MM.1S (cell line): ENCODE measurements at regions not wholly inside any gene's neighbourhood (a gene's known extent, or its start where the extent isn't known, plus 50 kb on each side); places are given as distances from the start of the nearest gene placed in this dataset.

ENCODE experiments used
- DNase-seq: peaks from one replicate; pipeline ENCODE4 v3.0.0-alpha.2; 2015
- H2AFZ ChIP-seq: fragments of 300-600 bp; sonication (generic); 2 replicates; pipeline ENCODE4 v1.6.0; 2016; ENCODE audit warnings: antibody characterized with exemption, low read length
- H3F3A ChIP-seq: fragments of 300-600 bp; sonication (generic); 2 replicates; pipeline ENCODE4 v1.6.1; 2016; ENCODE audit warnings: mild to moderate bottlenecking, antibody characterized with exemption, low read length, moderate library complexity, mixed read lengths; ENCODE audit not compliant: insufficient read depth
- H3K27ac ChIP-seq: fragments of 300-600 bp; sonication (generic); 2 replicates; pipeline ENCODE4 v1.5.1; 2016; ENCODE audit warnings: mild to moderate bottlenecking, low read length
- H3K27me3 ChIP-seq: fragments of 300-600 bp; sonication (generic); replicated peaks from 2 replicates; pipeline ENCODE4 v1.6.0; 2016; ENCODE audit warnings: low read length; ENCODE audit not compliant: insufficient read depth
- H3K36me3 ChIP-seq: fragments of 300-600 bp; sonication (generic); replicated peaks from 2 replicates; pipeline ENCODE4 v1.6.1; 2016; ENCODE audit warnings: mild to moderate bottlenecking, low read length, mixed read lengths; ENCODE audit not compliant: insufficient read depth
- H3K4me1 ChIP-seq: fragments of 300-600 bp; sonication (generic); 2 replicates; pipeline ENCODE4 v1.6.1; 2016; ENCODE audit warnings: low read length, mixed read lengths
- H3K4me2 ChIP-seq: fragments of 300-600 bp; sonication (generic); 2 replicates; pipeline ENCODE4 v1.6.0; 2016; ENCODE audit warnings: low read depth, low read length
- H3K4me3 ChIP-seq: fragments of 300-600 bp; sonication (generic); 2 replicates; pipeline ENCODE4 v1.5.1; 2016; ENCODE audit warnings: low read length, mixed read lengths
- H3K79me2 ChIP-seq: fragments of 300-600 bp; sonication (generic); 2 replicates; pipeline ENCODE4 v1.6.1; 2016; ENCODE audit warnings: mixed run types, low read length, mixed read lengths
- H3K9ac ChIP-seq: fragments of 300-600 bp; sonication (generic); 2 replicates; pipeline ENCODE4 v1.6.1; 2016; ENCODE audit warnings: low read length, mixed read lengths
- H3K9me2 ChIP-seq: fragments of 300-600 bp; sonication (generic); replicated peaks from 2 replicates; pipeline ENCODE4 v1.6.1; 2016; ENCODE audit warnings: mild to moderate bottlenecking, low read length, mixed read lengths; ENCODE audit not compliant: insufficient read depth
- H3K9me3 ChIP-seq: fragments of 300-600 bp; sonication (generic); replicated peaks from 2 replicates; pipeline ENCODE4 v1.6.1; 2016; ENCODE audit warnings: mild to moderate bottlenecking, low read length, mixed read lengths; ENCODE audit not compliant: insufficient read depth
- H4K20me1 ChIP-seq: fragments of 300-600 bp; sonication (generic); 2 replicates; pipeline ENCODE4 v1.6.1; 2016; ENCODE audit warnings: mild to moderate bottlenecking, low read length, moderate library complexity, mixed read lengths; ENCODE audit not compliant: insufficient read depth
- EZH2 ChIP-seq: fragments of 300-600 bp; sonication (generic); optimal IDR thresholded peaks from 2 replicates; pipeline ENCODE3; 2017; ENCODE audit warnings: low read depth, mild to moderate bottlenecking, antibody characterized with exemption, low read length, mixed read lengths
- EZH2phosphoT487 ChIP-seq: fragments of 300-600 bp; sonication (generic); IDR thresholded peaks from 2 replicates; pipeline ENCODE4 v1.6.1; 2018; ENCODE audit warnings: antibody characterized with exemption, low read length
- TF ChIP-seq, protein P1 (sequence below): fragments of 300-600 bp; sonication (generic); IDR thresholded peaks from 2 replicates; pipeline ENCODE4 v1.5.1; 2016; ENCODE audit warnings: antibody characterized with exemption, low read length, mixed read lengths

DNA sequence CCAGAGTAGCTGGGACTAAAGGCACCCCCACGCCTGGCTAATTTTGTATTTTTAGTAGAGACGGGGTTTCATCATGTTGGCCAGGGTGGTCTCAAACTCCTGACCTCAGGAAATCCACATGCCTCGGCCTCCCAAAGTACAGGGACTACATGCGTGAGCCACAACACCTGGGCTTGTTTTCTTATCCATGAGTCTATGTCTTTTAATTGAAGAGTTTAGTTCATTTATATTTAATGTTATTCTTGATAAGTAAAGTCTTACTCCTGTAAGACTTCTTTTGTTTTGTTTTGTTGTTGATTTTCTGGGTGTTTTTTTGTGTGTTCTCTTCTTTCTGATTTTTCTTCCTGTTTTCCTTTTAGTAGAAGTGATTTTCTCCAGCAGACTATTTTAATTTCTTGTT is 621.0 kb downstream of the LTN1 start:
- no peaks in the 10 kb centered on the region for H3K9me3 ChIP-seq
- DNase-seq, result no peak
- H3K4me3 ChIP-seq, result no peak overlapping the region
- H3K4me1 ChIP-seq, result no peaks in the 10 kb centered on the region
- no peak overlapping the region for H2AFZ ChIP-seq
- H3K79me2 ChIP-seq, result no peaks in the 10 kb centered on the region
- TF ChIP-seq, protein P1, sequence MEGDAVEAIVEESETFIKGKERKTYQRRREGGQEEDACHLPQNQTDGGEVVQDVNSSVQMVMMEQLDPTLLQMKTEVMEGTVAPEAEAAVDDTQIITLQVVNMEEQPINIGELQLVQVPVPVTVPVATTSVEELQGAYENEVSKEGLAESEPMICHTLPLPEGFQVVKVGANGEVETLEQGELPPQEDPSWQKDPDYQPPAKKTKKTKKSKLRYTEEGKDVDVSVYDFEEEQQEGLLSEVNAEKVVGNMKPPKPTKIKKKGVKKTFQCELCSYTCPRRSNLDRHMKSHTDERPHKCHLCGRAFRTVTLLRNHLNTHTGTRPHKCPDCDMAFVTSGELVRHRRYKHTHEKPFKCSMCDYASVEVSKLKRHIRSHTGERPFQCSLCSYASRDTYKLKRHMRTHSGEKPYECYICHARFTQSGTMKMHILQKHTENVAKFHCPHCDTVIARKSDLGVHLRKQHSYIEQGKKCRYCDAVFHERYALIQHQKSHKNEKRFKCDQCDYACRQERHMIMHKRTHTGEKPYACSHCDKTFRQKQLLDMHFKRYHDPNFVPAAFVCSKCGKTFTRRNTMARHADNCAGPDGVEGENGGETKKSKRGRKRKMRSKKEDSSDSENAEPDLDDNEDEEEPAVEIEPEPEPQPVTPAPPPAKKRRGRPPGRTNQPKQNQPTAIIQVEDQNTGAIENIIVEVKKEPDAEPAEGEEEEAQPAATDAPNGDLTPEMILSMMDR, result no peak
- TF ChIP-seq EZH2phosphoT487 (no peak), EZH2 (no peak)
- no peak overlapping the region for H3K4me2 ChIP-seq
- no peaks in the 10 kb centered on the region for H3K9me2 ChIP-seq
- no peaks in the 10 kb centered on the region for H3K27me3 ChIP-seq
- H3K9ac ChIP-seq, result no peak overlapping the region
- H3K27ac ChIP-seq, result no peak overlapping the region
- H3K36me3 ChIP-seq, result no peaks in the 10 kb centered on the region
- no peaks in the 10 kb centered on the region for H3F3A ChIP-seq
- H4K20me1 ChIP-seq, result no peaks in the 10 kb centered on the region

DNA sequence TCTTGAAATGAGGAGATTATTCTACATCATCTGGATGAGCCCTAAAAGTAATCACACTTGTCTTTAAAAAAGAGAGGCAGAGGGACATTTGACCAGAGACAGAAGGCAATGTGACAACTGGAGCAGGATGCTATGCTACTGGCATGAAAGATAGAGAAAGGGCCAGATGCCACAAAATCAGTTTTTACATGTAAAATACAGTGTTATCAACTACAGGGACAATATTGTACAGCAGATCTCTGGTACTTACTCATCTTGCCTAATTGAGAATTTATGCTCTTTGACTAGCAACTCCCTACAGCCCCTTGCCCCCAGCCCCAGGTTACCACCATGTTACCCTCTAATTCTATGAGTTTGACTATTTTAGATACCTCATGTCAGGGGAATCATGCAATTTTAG is 633.4 kb downstream of the LTN1 start:
- no peaks in the 10 kb centered on the region for H3K9me2 ChIP-seq
- H3K4me1 ChIP-seq, result no peaks in the 10 kb centered on the region
- no peaks in the 10 kb centered on the region for H4K20me1 ChIP-seq
- no peak overlapping the region for H3K4me3 ChIP-seq
- no peaks in the 10 kb centered on the region for H3K36me3 ChIP-seq
- no peaks in the 10 kb centered on the region for H3K27me3 ChIP-seq
- no peak overlapping the region for H3K9ac ChIP-seq
- H3K9me3 ChIP-seq, result no peaks in the 10 kb centered on the region
- DNase-seq, result no peak
- no peak overlapping the region for H2AFZ ChIP-seq
- no peaks in the 10 kb centered on the region for H3F3A ChIP-seq
- no peak overlapping the region for H3K4me2 ChIP-seq
- H3K27ac ChIP-seq, result no peak overlapping the region
- TF ChIP-seq EZH2phosphoT487 (no peak), EZH2 (no peak)
- TF ChIP-seq, protein P1, result no peak
- no peaks in the 10 kb centered on the region for H3K79me2 ChIP-seq

DNA sequence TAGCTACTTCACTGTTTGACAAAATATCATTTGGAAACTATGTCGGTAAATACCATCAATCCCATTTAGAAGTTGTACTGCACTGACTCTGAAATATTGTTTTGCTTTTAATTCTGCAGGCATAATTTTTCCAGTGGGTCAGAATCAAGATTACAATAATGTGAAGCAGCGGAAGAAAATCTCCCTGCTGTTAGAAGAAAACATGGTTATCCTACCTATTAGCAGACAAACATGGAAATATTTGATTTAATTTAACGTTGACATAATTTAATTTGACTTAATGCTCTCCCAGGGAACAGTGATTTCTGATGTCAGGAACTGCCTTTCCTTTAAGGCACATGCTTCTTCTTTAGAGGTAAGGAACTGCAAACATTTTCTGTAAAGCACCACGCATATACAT is 634.0 kb downstream of the LTN1 start:
- H4K20me1 ChIP-seq, result no peaks in the 10 kb centered on the region
- H3K4me3 ChIP-seq, result no peak overlapping the region
- H3K9me2 ChIP-seq, result no peaks in the 10 kb centered on the region
- H3K9me3 ChIP-seq, result no peaks in the 10 kb centered on the region
- no peak overlapping the region for H3K27ac ChIP-seq
- H3K4me2 ChIP-seq, result no peak overlapping the region
- no peaks in the 10 kb centered on the region for H3F3A ChIP-seq
- TF ChIP-seq, protein P1, result no peak
- TF ChIP-seq EZH2 (no peak), EZH2phosphoT487 (no peak)
- H3K4me1 ChIP-seq, result no peaks in the 10 kb centered on the region
- no peak overlapping the region for H3K9ac ChIP-seq
- H3K36me3 ChIP-seq, result no peaks in the 10 kb centered on the region
- no peaks in the 10 kb centered on the region for H3K27me3 ChIP-seq
- no peaks in the 10 kb centered on the region for H3K79me2 ChIP-seq
- H2AFZ ChIP-seq, result no peak overlapping the region
- DNase-seq, result no peak
